22Rv1 (cell line): ENCODE measurements at regions not wholly inside any gene's neighbourhood (a gene's known extent, or its start where the extent isn't known, plus 50 kb on each side); places are given as distances from the start of the nearest gene placed in this dataset.

Experiments used
- H3K27ac ChIP-seq: fragments of 450-650 bp; 2 replicates; pipeline ENCODE4 v1.5.1; 2017
- CTCF ChIP-seq: fragments of 450-650 bp; IDR thresholded peaks from 2 replicates; pipeline ENCODE4 v1.5.1; 2017; ENCODE audit warnings: mild to moderate bottlenecking
- ZFX ChIP-seq: fragments of 450-650 bp; IDR thresholded peaks from 2 replicates; pipeline ENCODE4 v1.6.1; 2017; ENCODE audit warnings: antibody characterized with exemption, borderline replicate concordance

GRCh38 chr17:6343736-6344135 lies 91.2 kb downstream of the AIPL1 start:
- H3K27ac ChIP-seq = no peak overlapping the region
- TF ChIP-seq ZFX (no peak), CTCF (no peak)

DNA sequence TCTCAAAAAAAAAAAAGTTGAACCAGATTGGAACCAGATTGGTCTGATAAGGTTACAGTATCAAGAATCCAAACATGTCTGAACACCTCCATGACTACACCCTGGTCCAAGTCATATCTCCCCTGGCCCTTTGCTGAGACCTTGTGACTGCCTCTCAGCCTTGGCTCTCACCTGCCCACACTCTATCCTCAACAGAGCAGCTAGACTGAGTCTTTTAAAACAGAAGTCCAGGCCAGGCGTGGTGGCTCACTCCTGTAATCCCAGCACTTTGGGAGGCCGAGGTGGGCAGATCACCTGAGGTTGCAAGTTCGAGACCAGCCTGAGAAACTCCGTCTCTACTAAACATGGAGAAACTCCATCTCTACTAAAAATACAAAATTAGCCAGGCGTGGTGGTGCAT lies 91.7 kb downstream of the AIPL1 start:
- no peak overlapping the region for H3K27ac ChIP-seq
- TF ChIP-seq ZFX = no peak
- TF ChIP-seq CTCF = no peak

- no peak overlapping the region for H3K27ac ChIP-seq
Observed at GRCh38 chr17:6340708-6341107, 94.2 kb downstream of the AIPL1 start.

GRCh38 chr17:6334386-6334785 lies 100.5 kb downstream of the AIPL1 start:
- TF ChIP-seq ZFX (no peak), CTCF (no peak)
- H3K27ac ChIP-seq = no peak overlapping the region

More at GRCh38 chr17:6340708-6341107, 94.2 kb downstream of the AIPL1 start:
- TF ChIP-seq CTCF (no peak), ZFX (no peak)

DNA sequence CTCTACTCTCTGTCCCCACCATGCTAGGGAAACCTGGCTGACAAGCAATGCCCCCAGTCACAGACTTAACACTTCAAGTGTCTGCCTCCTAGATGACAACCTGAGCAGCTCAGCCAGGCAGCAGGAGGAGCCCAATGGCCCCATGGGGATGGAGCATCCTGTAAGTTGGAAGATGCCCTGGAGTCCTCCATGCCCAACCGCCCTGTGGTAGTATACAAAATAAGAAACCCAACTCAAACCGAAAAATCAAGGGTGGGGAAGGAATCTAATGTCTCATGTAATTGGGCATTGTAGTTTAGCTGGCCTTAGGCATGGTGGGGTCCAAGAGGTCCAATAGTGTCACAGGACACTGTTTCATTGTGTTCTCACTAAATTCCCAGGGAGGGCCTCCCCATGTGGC lies 104.0 kb downstream of the AIPL1 start:
- no peak overlapping the region for H3K27ac ChIP-seq
- TF ChIP-seq CTCF (no peak), ZFX (no peak)

GRCh38 chr17:6328279-6328678 lies 106.6 kb downstream of the AIPL1 start:
- H3K27ac ChIP-seq = no peak overlapping the region
- TF ChIP-seq CTCF (no peak), ZFX (no peak)

- no peak overlapping the region for H3K27ac ChIP-seq
Observed at GRCh38 chr17:6327007-6327406, 107.9 kb downstream of the AIPL1 start.

More at GRCh38 chr17:6327007-6327406, 107.9 kb downstream of the AIPL1 start:
- no peak for TF ChIP-seq CTCF
- no peak for TF ChIP-seq ZFX
